Astrocyte of the spinal cord (primary cell): ENCODE measurements at regions not wholly inside any gene's neighbourhood (a gene's known extent, or its start where the extent isn't known, plus 50 kb on each side); places are given as distances from the start of the nearest gene placed in this dataset.
A peak's percentile ranks its signal among the peaks of the same experiment; 100 is the strongest.
"Not testable (repeated sequence)": the region's sequence is repeated elsewhere in the genome, so short reads cannot be mapped to it uniquely, and the experiment has no call there.

Source experiments
- DNase-seq: peaks from one replicate; pipeline ENCODE4 v3.0.0; 2011; ENCODE audit warnings: low read depth, low spot score
- H3K4me3 ChIP-seq: 2 replicates; pipeline ENCODE4 v1.5.1; 2011; ENCODE audit warnings: low read depth, mild to moderate bottlenecking, low read length, moderate library complexity
- in situ Hi-C: cut with HindIII; loops from 2 replicates; pipeline ENCODE4 v1.10.0; 2017; ENCODE audit warnings: low sequenced_read_pairs
- TF ChIP-seq, protein P1 (sequence below): IDR thresholded peaks from 2 replicates; pipeline ENCODE4 v1.5.1; 2012; ENCODE audit warnings: low read depth, mild to moderate bottlenecking, low read length, inconsistent platforms

DNA sequence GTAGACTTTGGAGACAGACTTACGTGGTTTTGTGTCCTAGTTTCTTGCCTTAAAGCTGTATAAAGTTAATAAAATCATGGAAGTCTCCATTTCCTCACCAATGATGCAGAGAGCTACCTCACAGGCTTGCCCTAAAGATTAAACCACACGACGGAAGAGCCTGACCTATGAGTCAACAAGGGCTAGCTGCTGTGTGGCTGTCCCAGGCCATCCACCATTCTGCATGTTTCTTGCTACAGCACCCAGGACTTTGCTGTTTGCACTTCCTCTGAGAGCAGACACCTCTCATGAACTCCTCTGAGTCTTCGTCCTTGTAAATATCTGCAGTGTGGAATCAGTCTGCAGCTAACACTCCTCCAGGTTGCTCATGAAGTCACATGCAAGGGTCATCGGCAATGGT lies 160.0 kb upstream of the TRIB2 start:
- DNase-seq: peak; percentile 71
- H3K4me3 ChIP-seq: no peak overlapping the region
- in situ Hi-C loops: no loop called here
- TF ChIP-seq, protein P1, sequence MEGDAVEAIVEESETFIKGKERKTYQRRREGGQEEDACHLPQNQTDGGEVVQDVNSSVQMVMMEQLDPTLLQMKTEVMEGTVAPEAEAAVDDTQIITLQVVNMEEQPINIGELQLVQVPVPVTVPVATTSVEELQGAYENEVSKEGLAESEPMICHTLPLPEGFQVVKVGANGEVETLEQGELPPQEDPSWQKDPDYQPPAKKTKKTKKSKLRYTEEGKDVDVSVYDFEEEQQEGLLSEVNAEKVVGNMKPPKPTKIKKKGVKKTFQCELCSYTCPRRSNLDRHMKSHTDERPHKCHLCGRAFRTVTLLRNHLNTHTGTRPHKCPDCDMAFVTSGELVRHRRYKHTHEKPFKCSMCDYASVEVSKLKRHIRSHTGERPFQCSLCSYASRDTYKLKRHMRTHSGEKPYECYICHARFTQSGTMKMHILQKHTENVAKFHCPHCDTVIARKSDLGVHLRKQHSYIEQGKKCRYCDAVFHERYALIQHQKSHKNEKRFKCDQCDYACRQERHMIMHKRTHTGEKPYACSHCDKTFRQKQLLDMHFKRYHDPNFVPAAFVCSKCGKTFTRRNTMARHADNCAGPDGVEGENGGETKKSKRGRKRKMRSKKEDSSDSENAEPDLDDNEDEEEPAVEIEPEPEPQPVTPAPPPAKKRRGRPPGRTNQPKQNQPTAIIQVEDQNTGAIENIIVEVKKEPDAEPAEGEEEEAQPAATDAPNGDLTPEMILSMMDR: no peak

DNA sequence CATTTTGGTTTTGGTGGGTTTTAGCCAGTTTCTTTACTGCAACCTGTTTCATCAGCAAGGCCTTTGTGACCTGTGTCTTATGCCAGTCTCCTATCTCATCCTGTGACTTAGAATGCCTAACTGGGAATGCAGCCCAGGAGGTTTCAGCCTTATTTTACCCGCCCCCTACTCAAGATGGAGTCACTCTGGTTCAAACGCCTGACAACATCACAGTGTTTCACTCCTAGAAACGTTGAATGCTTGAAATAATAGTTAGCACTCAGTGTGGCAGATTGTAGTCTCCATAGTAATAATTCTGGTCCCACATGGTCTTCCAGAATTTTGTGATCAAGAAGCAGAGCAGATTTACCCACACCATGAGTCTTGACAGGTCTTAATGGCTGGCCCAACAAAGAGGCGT lies 159.0 kb upstream of the TRIB2 start:
- H3K4me3 ChIP-seq: no peak overlapping the region
- no peak for DNase-seq
- TF ChIP-seq, protein P1: no peak
- in situ Hi-C loops: no loop called here

DNA sequence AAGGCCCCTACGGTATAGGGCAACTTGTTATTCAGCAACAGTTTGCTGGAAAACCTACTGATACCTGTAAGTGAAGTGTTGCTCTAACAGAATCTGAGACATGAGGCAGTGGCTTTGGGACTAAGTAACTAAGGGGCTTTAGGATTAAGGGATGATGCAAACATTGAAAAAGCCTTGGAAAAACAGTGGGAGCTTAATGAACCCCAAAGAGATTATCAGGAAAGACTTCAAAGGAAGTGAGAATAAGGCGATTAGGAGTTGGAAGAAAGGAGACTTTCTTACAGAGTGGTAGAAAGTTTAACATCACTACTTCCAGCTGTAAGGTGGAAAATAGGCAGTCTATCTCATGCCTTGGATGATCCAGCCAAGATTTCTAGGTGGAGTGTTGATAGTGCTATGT lies 158.2 kb upstream of the TRIB2 start:
- TF ChIP-seq, protein P1: no peak
- in situ Hi-C loops: no loop called here
- DNase-seq: no peak
- H3K4me3 ChIP-seq: no peak overlapping the region

DNA sequence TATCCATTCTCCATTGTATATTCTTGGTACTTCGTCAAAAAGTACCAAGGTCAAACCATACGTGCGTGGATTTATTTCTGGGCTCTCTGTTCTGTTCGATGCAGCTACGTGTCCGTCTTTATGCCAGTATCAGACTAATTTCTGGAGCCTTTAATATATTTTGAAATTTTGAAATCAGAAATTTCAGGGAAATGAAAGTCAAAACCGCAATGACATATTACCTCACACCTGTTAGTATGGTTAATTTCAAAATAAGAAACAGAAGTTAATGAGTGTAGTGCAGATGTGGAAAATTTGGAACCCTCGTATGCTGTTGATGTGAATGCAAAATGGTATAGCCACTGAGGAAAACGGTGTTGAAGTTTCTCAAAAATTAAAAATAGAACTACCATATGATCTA lies 156.1 kb upstream of the TRIB2 start:
- TF ChIP-seq, protein P1: no peak
- in situ Hi-C loops: no loop called here
- no peak overlapping the region for H3K4me3 ChIP-seq
- no peak for DNase-seq

DNA sequence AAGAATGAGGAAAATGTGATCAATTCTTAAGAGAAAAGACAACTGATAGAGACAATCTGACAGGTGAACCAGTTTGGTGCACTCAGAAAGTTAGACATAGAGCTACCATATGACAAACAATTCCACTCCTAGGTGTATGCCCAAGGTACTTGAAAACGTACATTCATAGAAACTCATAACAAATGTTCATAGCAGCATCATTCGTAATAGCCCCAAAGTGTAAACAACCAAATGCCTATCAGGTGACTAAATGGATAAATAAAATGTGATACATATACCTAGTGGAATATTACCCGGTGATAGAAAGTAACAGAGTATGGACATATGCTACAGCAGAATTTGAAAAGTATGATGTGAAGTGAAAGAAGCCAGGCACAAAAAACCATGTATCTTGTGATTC lies 149.3 kb upstream of the TRIB2 start:
- TF ChIP-seq, protein P1: no peak
- H3K4me3 ChIP-seq: no peak overlapping the region
- in situ Hi-C loops: no loop called here
- no peak for DNase-seq

DNA sequence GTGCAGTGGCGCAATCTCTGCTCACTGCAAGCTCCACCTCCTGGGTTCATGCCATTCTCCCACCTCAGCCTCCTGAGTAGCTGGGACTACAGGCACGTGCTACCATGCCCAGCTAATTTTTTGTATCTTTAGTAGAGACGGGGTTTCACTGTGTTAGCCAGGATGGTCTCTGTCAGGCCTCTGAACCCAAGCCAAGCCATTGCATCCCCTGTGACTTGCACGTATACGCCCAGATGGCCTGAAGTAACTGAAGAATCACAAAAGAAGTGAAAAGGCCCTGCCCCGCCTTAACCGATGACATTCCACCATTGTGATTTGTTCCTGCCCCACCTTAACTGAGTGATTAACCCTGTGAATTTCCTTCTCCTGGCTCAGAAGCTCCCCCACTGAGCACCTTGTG lies 147.2 kb upstream of the TRIB2 start:
- H3K4me3 ChIP-seq, DNase-seq, in situ Hi-C loops: not testable (repeated sequence)

DNA sequence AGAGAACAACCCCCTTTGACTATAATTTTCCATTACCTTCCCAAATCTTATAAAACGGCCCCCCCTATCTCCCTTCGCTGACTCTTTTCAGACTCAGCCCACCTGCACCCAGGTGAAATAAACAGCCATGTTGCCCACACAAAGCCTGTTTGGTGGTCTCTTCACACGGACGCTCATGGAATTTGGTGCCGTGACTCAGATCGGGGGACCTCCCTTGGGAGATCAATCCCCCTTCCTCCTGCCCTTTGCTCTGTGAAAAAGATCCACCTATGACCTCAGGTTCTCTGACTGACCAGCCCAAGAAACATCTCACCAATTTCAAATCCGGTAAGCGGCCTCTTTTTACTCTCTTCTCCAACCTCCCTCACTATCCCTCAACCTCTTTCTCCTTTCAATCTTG lies 146.8 kb upstream of the TRIB2 start:
- in situ Hi-C loops, DNase-seq, H3K4me3 ChIP-seq: not testable (repeated sequence)

DNA sequence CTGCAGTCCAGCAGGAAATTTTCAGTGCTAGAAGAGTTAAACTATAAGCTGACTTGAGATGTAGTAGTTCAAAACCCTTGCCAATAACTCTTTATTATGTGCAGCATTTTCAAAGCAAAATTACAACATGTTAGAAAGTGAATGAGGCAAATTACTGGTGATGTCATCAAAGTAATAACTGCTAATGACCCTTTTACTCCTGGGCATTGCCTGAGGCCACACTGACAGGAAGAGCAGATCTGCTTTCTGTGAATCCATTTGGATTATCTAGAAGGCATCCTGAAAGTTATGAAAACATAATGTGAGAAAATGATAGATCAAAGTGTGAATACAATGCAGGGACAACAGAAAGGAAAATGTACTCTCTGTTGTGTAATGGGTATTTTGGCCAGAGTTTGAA lies 139.6 kb upstream of the TRIB2 start:
- in situ Hi-C loops: no loop called here
- H3K4me3 ChIP-seq: no peak overlapping the region
- TF ChIP-seq, protein P1: no peak
- no peak for DNase-seq
